ENCODE measurements at regions not wholly inside any gene's neighbourhood (a gene's known extent, or its start where the extent isn't known, plus 50 kb on each side); places are given as distances from the start of the nearest gene placed in this dataset.

GRCh38 chr9:107190061-107190935 is 92.8 kb upstream of the RAD23B start:
- no peak for TF ChIP-seq TEAD4 (IDR thresholded peaks at IDR 0.05; ENCODE audit: low read depth, low read length)
- TF ChIP-seq EZH2 (IDR thresholded peaks at IDR 0.05; ENCODE audit: low read depth, low read length, severe bottlenecking), result no peak
- TF ChIP-seq CTCF (IDR thresholded peaks at IDR 0.05; ENCODE audit: control extremely low read depth in 1 of 3, insufficient read depth in 1 of 3, low read depth in 1 of 3, low read length in 3 of 3), result no peak
- no peak for TF ChIP-seq POLR2A (IDR thresholded peaks at IDR 0.05; ENCODE audit: control extremely low read depth in 1 of 2, low read depth in 2 of 2, low read length in 2 of 2)
- TF ChIP-seq EP300 (IDR thresholded peaks at IDR 0.05; ENCODE audit: borderline replicate concordance in 1 of 2, low read depth in 2 of 2, low read length in 2 of 2), result no peak
- TF ChIP-seq CBX5 (IDR thresholded peaks at IDR 0.05; ENCODE audit: low read depth, low read length), result no peak
- no peak for TF ChIP-seq MAX (IDR thresholded peaks at IDR 0.05)
- TF ChIP-seq SP1 (IDR thresholded peaks at IDR 0.05; ENCODE audit: low read depth, low read length), result no peak
- no peak for TF ChIP-seq KDM5A (IDR thresholded peaks at IDR 0.05; ENCODE audit: low read length)
- no peak for TF ChIP-seq RAD21 (IDR thresholded peaks at IDR 0.05 in 1 of 2, conservative IDR thresholded peaks at IDR 0.05 in 1 of 2; ENCODE audit: low read depth in 2 of 2, low read length in 2 of 2)
- TF ChIP-seq ATF2 (IDR thresholded peaks at IDR 0.05; ENCODE audit: low read length), result no peak
- TF ChIP-seq KDM1A (IDR thresholded peaks at IDR 0.05; ENCODE audit: borderline replicate concordance, low read length), result no peak
- no peak for TF ChIP-seq TAF1 (IDR thresholded peaks at IDR 0.05; ENCODE audit: low read depth, low read length)
